HepG2 (cell line): ENCODE measurements at regions not wholly inside any gene's neighbourhood (a gene's known extent, or its start where the extent isn't known, plus 50 kb on each side); places are given as distances from the start of the nearest gene placed in this dataset.

ENCODE experiments used
- ATAC-seq: fragments of 200-7000 bp; cut with Tn5 transposase; 3 replicates; pipeline ENCODE4 v1.9.1; 2020; ENCODE audit warnings: mild to moderate bottlenecking, moderate library complexity
- BruUV-seq: library from RNA; stranded (reverse); fragments of 400-500 nt; replicated peaks from 2 replicates; lab custom pipeline; 2021; lab: Mats Ljungman, UMichigan
- CTCF ChIA-PET: fragments of 300-600 bp; formaldehyde crosslinking; extraction: SDS; loops from one replicate; lab custom pipeline; 2021; ENCODE audit warnings: low total read pairs, inconsistent platforms, low intra/inter-chr PET ratio; lab: Yijun Ruan, JAX
- POLR2A ChIA-PET: fragments of 350-600 bp; sonication (Branson Sonifier 250); formaldehyde crosslinking; loops from one replicate; lab custom pipeline; 2020; ENCODE audit warnings: antibody characterized with exemption, inconsistent platforms; lab: Yijun Ruan, JAX
- DNase-seq: peaks from one replicate; pipeline ENCODE4 v3.0.0-alpha.2; 2015; ENCODE audit warnings: low spot score
- FAIRE-seq: peaks from 3 replicates; lab custom pipeline; 2011; peaks lifted over from hg19 to GRCh38; lab: Jason Lieb, UNC
- H2AFZ ChIP-seq: one replicate; pipeline ENCODE4 v1.6.1; 2011; ENCODE audit warnings: low read length, inconsistent platforms
- H3K27ac ChIP-seq: fragments of 300-600 bp; 3 replicates; pipeline ENCODE4 v1.8.0; 2011; ENCODE audit warnings: mixed run types, mild to moderate bottlenecking, mixed read lengths, low read length, inconsistent platforms; ENCODE audit not compliant: insufficient read depth; ENCODE audit errors: extremely low read length
- H3K27me3 ChIP-seq, 2 experiments: fragments of 200-600 bp in 1 of 2; 2 replicates in 1 of 2; 3 replicates in 1 of 2; pipeline versions ENCODE4 v1.6.0 to v1.8.0; 2011; ENCODE audit warnings: low read length in 2 of 2, mild to moderate bottlenecking in 2 of 2, moderate library complexity in 2 of 2, inconsistent platforms in 1 of 2; ENCODE audit not compliant: insufficient read depth in 2 of 2, control insufficient read depth in 1 of 2
- H3K36me3 ChIP-seq, 2 experiments: fragments of 200-600 bp in 1 of 2; replicated peaks in 1 of 2; 2 replicates in 1 of 2; 3 replicates in 1 of 2; pipeline versions ENCODE4 v1.5.1 to v1.8.0; 2011; ENCODE audit warnings: low read length in 2 of 2, inconsistent platforms in 1 of 2; ENCODE audit not compliant: insufficient read depth in 2 of 2, control insufficient read depth in 1 of 2
- H3K4me1 ChIP-seq: 2 replicates; pipeline ENCODE4 v1.5.1; 2012; ENCODE audit warnings: low read length, inconsistent platforms; ENCODE audit not compliant: insufficient read depth
- H3K4me2 ChIP-seq: 2 replicates; pipeline ENCODE4 v1.6.0; 2011; ENCODE audit warnings: low read depth, low read length, inconsistent platforms
- H3K4me3 ChIP-seq, 3 experiments: fragments of 200-600 bp in 1 of 3; sonication (generic), shearing (Covaris generic) in 1 of 3; replicated peaks in 1 of 3; 2 replicates each; pipeline ENCODE4 v1.5.1; 2011 to 2016; ENCODE audit warnings: low read length in 3 of 3, inconsistent platforms in 2 of 3, low read depth in 2 of 3, mild to moderate bottlenecking in 2 of 3, control low read depth in 1 of 3, mixed read lengths in 1 of 3; ENCODE audit not compliant: insufficient read depth in 1 of 3
- H3K79me2 ChIP-seq: one replicate; pipeline ENCODE4 v1.6.1; 2011; ENCODE audit warnings: low read length, inconsistent platforms; ENCODE audit not compliant: insufficient read depth
- H3K9ac ChIP-seq: 2 replicates; pipeline ENCODE4 v1.6.0; 2011; ENCODE audit warnings: mild to moderate bottlenecking, low read depth, low read length, inconsistent platforms; ENCODE audit not compliant: insufficient read depth
- H3K9me3 ChIP-seq: 2 replicates; pipeline ENCODE4 v1.5.1; 2012; ENCODE audit warnings: mild to moderate bottlenecking, low read length
- H4K20me1 ChIP-seq: 2 replicates; pipeline ENCODE4 v1.6.0; 2011; ENCODE audit warnings: inconsistent platforms, mild to moderate bottlenecking, low read length, moderate library complexity; ENCODE audit not compliant: insufficient read depth
- ARID4A ChIP-seq: sonication (generic); formaldehyde crosslinking; IDR thresholded peaks from 2 replicates; pipeline ENCODE4 v1.5.0; 2020; ENCODE audit warnings: mild to moderate bottlenecking, missing genetic modification reagents, borderline replicate concordance
- KAT7 ChIP-seq: IDR thresholded peaks from 2 replicates; pipeline ENCODE4 v1.6.1; 2018; ENCODE audit warnings: borderline replicate concordance, missing compliant biosample characterization
- MAFK ChIP-seq, 2 experiments: IDR thresholded peaks in 1 of 2; conservative IDR thresholded peaks in 1 of 2; 2 replicates each; pipeline ENCODE4 v1.6.1; 2011; ENCODE audit warnings: improper control_type of control experiment in 2 of 2, low read length in 2 of 2
- MEIS1 ChIP-seq: sonication (generic); formaldehyde crosslinking; IDR thresholded peaks from 2 replicates; pipeline ENCODE4 v1.9.0; 2021; ENCODE audit warnings: mild to moderate bottlenecking, missing genetic modification reagents, moderate library complexity, borderline replicate concordance
- MLLT10 ChIP-seq: sonication (generic); formaldehyde crosslinking; IDR thresholded peaks from 2 replicates; pipeline ENCODE4 v1.4.0; 2020; ENCODE audit warnings: missing genetic modification reagents
- MXD3 ChIP-seq: IDR thresholded peaks from 2 replicates; pipeline ENCODE4 v1.6.1; 2016; ENCODE audit warnings: mild to moderate bottlenecking, missing biosample characterization, missing genetic modification reagents
- NCOA2 ChIP-seq: sonication (generic); formaldehyde crosslinking; IDR thresholded peaks from 2 replicates; pipeline ENCODE4 v1.8.0; 2022; ENCODE audit warnings: inconsistent platforms
- NFIB ChIP-seq: sonication (generic); formaldehyde crosslinking; IDR thresholded peaks from 2 replicates; pipeline ENCODE4 v1.9.0; 2021; ENCODE audit warnings: missing genetic modification reagents, mild to moderate bottlenecking, borderline replicate concordance
- PCBP2 ChIP-seq: fragments of 200-400 bp; formaldehyde crosslinking; optimal IDR thresholded peaks from 2 replicates; pipeline ENCODE3; 2018; ENCODE audit warnings: low read length, low read depth; ENCODE audit not compliant: poor library complexity, severe bottlenecking
- PHF5A ChIP-seq: IDR thresholded peaks from one replicate; pipeline ENCODE4 v1.6.1; 2018; ENCODE audit warnings: low read depth, missing genetic modification reagents; ENCODE audit not compliant: unreplicated experiment
- RBM39 ChIP-seq: fragments of 200-400 bp; formaldehyde crosslinking; IDR thresholded peaks from one replicate; pipeline ENCODE4 v1.6.1; 2018; ENCODE audit warnings: antibody characterized with exemption, mild to moderate bottlenecking, low read depth, low read length; ENCODE audit not compliant: poor library complexity, severe bottlenecking
- SKI ChIP-seq: fragments of 450-650 bp; IDR thresholded peaks from one replicate; pipeline ENCODE4 v1.6.1; 2018; ENCODE audit warnings: mild to moderate bottlenecking; ENCODE audit not compliant: partially characterized antibody
- ZNF30 ChIP-seq: sonication (generic); formaldehyde crosslinking; IDR thresholded peaks from 2 replicates; pipeline ENCODE4 v1.5.0; 2020; ENCODE audit warnings: mild to moderate bottlenecking, missing genetic modification reagents
- ZNF512B ChIP-seq: sonication (generic); formaldehyde crosslinking; IDR thresholded peaks from 2 replicates; pipeline ENCODE4 v1.5.1; 2020; ENCODE audit warnings: missing genetic modification reagents, mild to moderate bottlenecking, borderline replicate concordance
- ZNF549 ChIP-seq: sonication (generic); formaldehyde crosslinking; IDR thresholded peaks from 2 replicates; pipeline ENCODE4 v1.5.0; 2020; ENCODE audit warnings: missing genetic modification reagents
- ZNF672 ChIP-seq: sonication (generic); formaldehyde crosslinking; IDR thresholded peaks from 2 replicates; pipeline ENCODE4 v1.8.1; 2022; ENCODE audit warnings: missing genetic modification reagents
- WGBS: methylation state at CpG from one replicate; pipeline ENCODE4 v1.1.6; 2017; ENCODE audit warnings: low lambda C conversion rate; 5-methylcytosine and 5-hydroxymethylcytosine counted together
- in situ Hi-C: cut with HindIII; loops from 2 replicates; pipeline ENCODE4 v1.10.0; 2017; ENCODE audit warnings: low pct_unique_long_range_greater_than_20kb; ENCODE audit not compliant: extremely low pct_ligation_motif_present
- intact Hi-C: fragments of 100-400 bp; cut with micrococcal nuclease; formaldehyde crosslinking; loops from one replicate; pipeline ENCODE4 v1.10.0; 2022; ENCODE audit not compliant: unreplicated experiment

GRCh38 chr7:41130086-41130485 is 572.8 kb downstream of the INHBA start:
- Histone ChIP-seq H3K4me1 (no peaks in the 10 kb centered on the region), H3K9me3 (no peaks in the 10 kb centered on the region), H2AFZ (no peak overlapping the region), H3K36me3 (no peaks in the 10 kb centered on the region), H3K79me2 (no peaks in the 10 kb centered on the region), H4K20me1 (no peaks in the 10 kb centered on the region), H3K4me3 (no peak overlapping the region), H3K4me2 (no peak overlapping the region), H3K27ac (no peak overlapping the region), H3K9ac (no peak overlapping the region), H3K27me3 (no peaks in the 10 kb centered on the region)
- ChIA-PET CTCF (no interaction called here), POLR2A (no interaction called here)
- WGBS = 22% methylated on average over 4 of the region's 5 CpGs
- DNase-seq (no peak), ATAC-seq (no peak), FAIRE-seq (no peak)
- in situ Hi-C loops = no loop called here
- TF ChIP-seq SKI (no peak), ZNF512B (no peak), NCOA2 (no peak), RBM39 (no peak), ZNF549 (CRISPR knock-in tag) (no peak), MEIS1 (no peak), ARID4A (CRISPR knock-in tag) (no peak), MXD3 (CRISPR knock-in tag) (no peak), ZNF672 (CRISPR knock-in tag) (no peak), PCBP2 (no peak), ZNF30 (CRISPR knock-in tag) (no peak), MAFK (conservative IDR thresholded peaks at IDR 0.05 in 1 of 2, IDR thresholded peaks at IDR 0.05 in 1 of 2; ENCODE audit: low read length in 2 of 2) (no peak), MLLT10 (CRISPR knock-in tag) (no peak), KAT7 (CRISPR knock-in tag) (no peak), PHF5A (CRISPR knock-in tag) (no peak), NFIB (CRISPR knock-in tag) (no peak)
- intact Hi-C loops = no loop called here
- no TSS peak for BruUV-seq
